HUDEP-2 (cell line): ENCODE measurements at regions not wholly inside any gene's neighbourhood (a gene's known extent, or its start where the extent isn't known, plus 50 kb on each side); places are given as distances from the start of the nearest gene placed in this dataset.

Experiments used
- DNase-seq, 76 experiments: peaks; one replicate each; lab custom pipeline; 2025; ENCODE audit not compliant: unreplicated experiment in 76 of 76; lab: John Stamatoyannopoulos, UW

- DNase-seq, result no peak
These were observed 58.7 kb upstream of the ANKRD55 start for GRCh38 chr5:56291661-56292374.

- no peak for DNase-seq
These were observed 58.0 kb upstream of the ANKRD55 start for GRCh38 chr5:56291079-56291643.

GRCh38 chr5:56290378-56291078 lies 57.4 kb upstream of the ANKRD55 start:
- DNase-seq, result peak in 1 of 76 experiments; percentile 16

- DNase-seq, result peak in 1 of 76 experiments; percentile 30
These were observed 56.5 kb upstream of the ANKRD55 start for GRCh38 chr5:56289602-56289987.

- peak in 56 of 76 experiments; percentile 2 to 84 (median 37) for DNase-seq
These were observed 55.9 kb upstream of the ANKRD55 start for GRCh38 chr5:56288873-56289601.

GRCh38 chr5:56286015-56286884 lies 53.1 kb upstream of the ANKRD55 start:
- DNase-seq, result no peak

- DNase-seq, result no peak
These were observed 49.8 kb upstream of the ANKRD55 start for GRCh38 chr5:56282951-56283350.
